NCI-H2107 treated with DMSO at 0.1 percent for 48 hours (cell line): ENCODE measurements at regions not wholly inside any gene's neighbourhood (a gene's known extent, or its start where the extent isn't known, plus 50 kb on each side); places are given as distances from the start of the nearest gene placed in this dataset.
"Not testable (repeated sequence)": the region's sequence is repeated elsewhere in the genome, so short reads cannot be mapped to it uniquely, and the experiment has no call there.

ENCODE experiments used
- DNase-seq: peaks from one replicate; lab custom pipeline; 2025; ENCODE audit not compliant: unreplicated experiment; lab: John Stamatoyannopoulos, UW

GRCh38 chrX:45619290-45619689 lies 418.6 kb upstream of the DIPK2B start:
- no peak for DNase-seq

GRCh38 chrX:45615591-45615990 lies 414.9 kb upstream of the DIPK2B start:
- not testable (repeated sequence) for DNase-seq

GRCh38 chrX:45614853-45615252 lies 414.2 kb upstream of the DIPK2B start:
- no peak for DNase-seq

GRCh38 chrX:45602151-45602550 lies 401.5 kb upstream of the DIPK2B start:
- no peak for DNase-seq

GRCh38 chrX:45601052-45601451 lies 400.4 kb upstream of the DIPK2B start:
- no peak for DNase-seq

GRCh38 chrX:45598861-45599260 lies 398.2 kb upstream of the DIPK2B start:
- DNase-seq: no peak

- DNase-seq: no peak
These were observed 395.6 kb upstream of the DIPK2B start for GRCh38 chrX:45596188-45596808.

GRCh38 chrX:45592101-45592500 lies 391.4 kb upstream of the DIPK2B start:
- DNase-seq: no peak

- DNase-seq: no peak
These were observed 391.0 kb upstream of the DIPK2B start for GRCh38 chrX:45591650-45592049.

- DNase-seq: no peak
These were observed 384.0 kb upstream of the DIPK2B start for GRCh38 chrX:45584717-45585116.

- no peak for DNase-seq
These were observed 376.7 kb upstream of the DIPK2B start for GRCh38 chrX:45577361-45577760.

GRCh38 chrX:45571453-45571852 lies 370.8 kb upstream of the DIPK2B start:
- DNase-seq: no peak

GRCh38 chrX:45566456-45566855 lies 365.8 kb upstream of the DIPK2B start:
- no peak for DNase-seq

GRCh38 chrX:45557387-45557786 lies 356.7 kb upstream of the DIPK2B start:
- no peak for DNase-seq

- DNase-seq: no peak
These were observed 354.1 kb upstream of the DIPK2B start for GRCh38 chrX:45554736-45555135.

- DNase-seq: no peak
These were observed 352.7 kb upstream of the DIPK2B start for GRCh38 chrX:45553417-45553816.

GRCh38 chrX:45546697-45547096 lies 346.0 kb upstream of the DIPK2B start:
- not testable (repeated sequence) for DNase-seq

GRCh38 chrX:45540181-45540580 lies 339.5 kb upstream of the DIPK2B start:
- DNase-seq: no peak

- no peak for DNase-seq
These were observed 337.3 kb upstream of the DIPK2B start for GRCh38 chrX:45537936-45538335.

- no peak for DNase-seq
These were observed 327.2 kb upstream of the DIPK2B start for GRCh38 chrX:45527834-45528233.

- DNase-seq: no peak
These were observed 324.1 kb upstream of the DIPK2B start for GRCh38 chrX:45524805-45525204.

GRCh38 chrX:45524296-45524695 lies 323.6 kb upstream of the DIPK2B start:
- DNase-seq: no peak

GRCh38 chrX:45518552-45518951 lies 317.9 kb upstream of the DIPK2B start:
- DNase-seq: no peak
